Breast epithelium (tissue), 4 donors: ENCODE measurements at regions not wholly inside any gene's neighbourhood (a gene's known extent, or its start where the extent isn't known, plus 50 kb on each side); places are given as distances from the start of the nearest gene placed in this dataset.

Source experiments
- DNase-seq, 2 donors: peaks; one replicate each; pipeline ENCODE4 v3.0.0-alpha.2; 2019; ENCODE audit warnings: low spot score in 2 of 2
- H3K27ac ChIP-seq, 2 donors: fragments of 200-600 bp; sonication (generic) in 1 of 2; one replicate each; pipeline ENCODE4 v1.5.1; 2016 to 2019; ENCODE audit warnings: mild to moderate bottlenecking in 1 of 2
- H3K27me3 ChIP-seq, 2 donors: fragments of 200-600 bp; sonication (generic) in 1 of 2; one replicate each; pipeline versions ENCODE4 v1.5.1 to v1.6.0; 2017 to 2019; ENCODE audit warnings: control low read depth in 1 of 2, mild to moderate bottlenecking in 1 of 2
- H3K36me3 ChIP-seq: fragments of 200-600 bp; one replicate; pipeline ENCODE4 v1.5.1; 2019
- H3K4me1 ChIP-seq, 2 donors: fragments of 200-600 bp; sonication (generic); one replicate each; pipeline ENCODE4 v1.5.1; 2016 to 2019; ENCODE audit warnings: control low read depth in 1 of 2
- H3K4me3 ChIP-seq, 3 donors: fragments of 200-600 bp; sonication (generic); 1 replicate in 2 of 3; 2 replicates in 1 of 3; pipeline ENCODE4 v1.5.1; 2016 to 2019; ENCODE audit warnings: mild to moderate bottlenecking in 3 of 3, moderate library complexity in 2 of 3
- H3K9me3 ChIP-seq, 2 donors: fragments of 200-600 bp; sonication (generic) in 1 of 2; one replicate each; pipeline ENCODE4 v1.5.1; 2016 to 2019; ENCODE audit warnings: control low read depth in 1 of 2
- CTCF ChIP-seq, 3 donors: fragments of 450-650 bp; IDR thresholded peaks; one replicate each; pipeline ENCODE4 v1.5.1; 2016 to 2017; ENCODE audit warnings: antibody characterized with exemption in 3 of 3, mild to moderate bottlenecking in 3 of 3, moderate library complexity in 3 of 3
- POLR2A ChIP-seq: fragments of 450-650 bp; IDR thresholded peaks from one replicate; pipeline ENCODE4 v1.6.1; 2016; ENCODE audit warnings: antibody characterized with exemption, mild to moderate bottlenecking, moderate library complexity
- POLR2AphosphoS5 ChIP-seq, 3 donors: sonication (generic); formaldehyde crosslinking; IDR thresholded peaks; one replicate each; pipeline ENCODE4 v1.6.1; 2017; ENCODE audit warnings: antibody characterized with exemption in 3 of 3
- intact Hi-C: fragments of 100-400 bp; cut with DNase I; formaldehyde crosslinking; loops from one replicate; pipeline ENCODE4 v1.15.1; 2023; ENCODE audit warnings: low total_unique reads

GRCh38 chr5:20359377-20359776 is 371.4 kb upstream of the CDH18 start:
- TF ChIP-seq CTCF (IDR thresholded peaks at IDR 0.05) (no peak), POLR2A (no peak), POLR2AphosphoS5 (IDR thresholded peaks at IDR 0.05) (no peak)
- H3K9me3 ChIP-seq, result peaks cover 0 to 3% of the 10 kb centered on the region in 2 donors
- H3K27me3 ChIP-seq, result no peaks in the 10 kb centered on the region
- no peak overlapping the region for H3K27ac ChIP-seq
- no peak overlapping the region for H3K4me3 ChIP-seq
- DNase-seq, result no peak
- H3K36me3 ChIP-seq, result no peaks in the 10 kb centered on the region
- intact Hi-C loops, result no loop called here
- no peaks in the 10 kb centered on the region for H3K4me1 ChIP-seq

DNA sequence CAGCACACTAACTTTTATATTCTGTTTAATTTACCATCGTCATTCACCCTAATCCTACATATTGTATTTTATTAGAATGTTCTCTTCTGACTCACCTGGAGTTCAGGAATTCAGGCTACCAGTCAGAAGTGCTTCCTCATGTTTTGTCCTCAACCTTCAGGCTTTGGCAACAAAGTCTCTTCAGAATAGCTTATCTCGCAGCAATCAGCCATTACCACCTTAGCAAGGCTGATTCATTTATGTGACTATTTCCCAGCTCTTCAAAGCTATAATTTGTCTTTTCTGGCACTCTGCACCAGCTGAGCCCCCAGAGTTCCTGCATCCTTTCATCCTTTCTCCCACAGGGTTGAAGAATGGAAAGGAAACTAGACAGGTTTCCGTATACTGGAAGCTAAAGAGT is 365.5 kb upstream of the CDH18 start:
- TF ChIP-seq POLR2A, result no peak
- no peak for TF ChIP-seq POLR2AphosphoS5 (IDR thresholded peaks at IDR 0.05)
- no peak for TF ChIP-seq CTCF (IDR thresholded peaks at IDR 0.05)
- Histone ChIP-seq H3K4me3 (no peak overlapping the region), H3K27me3 (no peaks in the 10 kb centered on the region), H3K9me3 (peaks cover 0 to 3% of the 10 kb centered on the region in 2 donors), H3K36me3 (no peaks in the 10 kb centered on the region), H3K27ac (no peak overlapping the region), H3K4me1 (no peaks in the 10 kb centered on the region)
- no peak for DNase-seq
- intact Hi-C loops, result no loop called here

DNA sequence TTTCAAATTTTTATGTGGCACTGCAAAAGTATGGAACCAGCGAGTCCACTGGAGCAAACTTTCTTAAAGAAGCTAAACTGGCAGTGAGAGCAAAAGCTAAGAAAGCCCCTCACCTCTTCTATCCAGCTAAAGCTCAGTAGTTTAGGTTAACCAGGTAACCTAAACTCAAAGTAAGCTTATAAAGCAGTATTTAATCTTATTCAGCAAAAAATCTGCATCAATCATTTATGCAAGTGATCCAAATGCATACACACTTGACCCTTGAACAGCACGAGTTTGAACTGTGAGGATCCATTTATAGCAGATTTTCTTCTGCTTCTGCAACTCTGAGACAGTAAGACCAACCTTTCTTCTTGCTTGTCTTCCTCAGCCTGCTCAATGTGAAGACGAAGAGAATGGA is 363.8 kb upstream of the CDH18 start:
- Histone ChIP-seq H3K27me3 (no peaks in the 10 kb centered on the region), H3K4me3 (no peak overlapping the region), H3K36me3 (no peaks in the 10 kb centered on the region), H3K4me1 (no peaks in the 10 kb centered on the region), H3K27ac (no peak overlapping the region), H3K9me3 (peaks cover 7 to 11% of the 10 kb centered on the region in 2 donors)
- DNase-seq, result no peak
- intact Hi-C loops, result no loop called here
- TF ChIP-seq CTCF (IDR thresholded peaks at IDR 0.05) (no peak), POLR2AphosphoS5 (IDR thresholded peaks at IDR 0.05) (no peak), POLR2A (no peak)

DNA sequence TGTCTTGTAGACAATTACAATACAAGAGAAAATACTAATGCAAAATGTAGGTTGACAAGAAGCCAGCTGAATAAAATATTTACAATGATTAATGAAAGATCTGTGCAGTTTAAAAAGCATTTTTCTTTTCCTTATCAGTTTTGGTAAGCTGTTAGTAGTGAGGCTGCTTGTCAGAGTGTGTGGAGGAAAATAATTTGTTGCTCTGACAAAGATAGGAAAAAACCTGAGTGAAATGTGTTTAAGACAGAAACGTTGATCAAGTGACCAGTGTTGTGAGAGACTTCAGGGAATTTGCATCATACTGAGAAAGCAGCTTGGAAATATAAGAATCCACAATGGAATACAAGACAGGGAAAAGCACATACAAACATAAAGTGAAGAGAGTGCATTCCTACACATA is 360.3 kb upstream of the CDH18 start:
- Histone ChIP-seq H3K4me1 (no peaks in the 10 kb centered on the region), H3K27ac (no peak overlapping the region), H3K27me3 (no peaks in the 10 kb centered on the region), H3K36me3 (no peaks in the 10 kb centered on the region), H3K4me3 (no peak overlapping the region), H3K9me3 (peaks cover 7 to 11% of the 10 kb centered on the region in 2 donors)
- intact Hi-C loops, result no loop called here
- TF ChIP-seq CTCF (IDR thresholded peaks at IDR 0.05) (no peak), POLR2AphosphoS5 (IDR thresholded peaks at IDR 0.05) (no peak), POLR2A (no peak)
- DNase-seq, result no peak

GRCh38 chr5:20347334-20347733 is 359.3 kb upstream of the CDH18 start:
- Histone ChIP-seq H3K36me3 (no peaks in the 10 kb centered on the region), H3K27me3 (no peaks in the 10 kb centered on the region), H3K27ac (no peak overlapping the region), H3K4me1 (no peaks in the 10 kb centered on the region), H3K9me3 (peaks cover 7 to 11% of the 10 kb centered on the region in 2 donors), H3K4me3 (no peak overlapping the region)
- intact Hi-C loops, result no loop called here
- DNase-seq, result no peak
- no peak for TF ChIP-seq CTCF (IDR thresholded peaks at IDR 0.05)
- no peak for TF ChIP-seq POLR2A
- TF ChIP-seq POLR2AphosphoS5 (IDR thresholded peaks at IDR 0.05), result no peak
